ENCODE measurements at regions not wholly inside any gene's neighbourhood (a gene's known extent, or its start where the extent isn't known, plus 50 kb on each side); places are given as distances from the start of the nearest gene placed in this dataset.

- no peak for DNase-seq (ENCODE audit: extremely low spot score in 2 of 2)
- peaks cover 14% of the 10 kb centered on the region for H3K4me1 ChIP-seq
- no peak overlapping the region for H3K4me3 ChIP-seq
- no peaks in the 10 kb centered on the region for H3K27me3 ChIP-seq
- no peaks in the 10 kb centered on the region for H3K36me3 ChIP-seq
- TF ChIP-seq POLR2AphosphoS5 (IDR thresholded peaks at IDR 0.05; ENCODE audit: insufficient read depth in 1 of 2, low read depth in 1 of 2) = no peak
- TF ChIP-seq POLR2A (IDR thresholded peaks at IDR 0.05) = no peak
- TF ChIP-seq, protein P1, sequence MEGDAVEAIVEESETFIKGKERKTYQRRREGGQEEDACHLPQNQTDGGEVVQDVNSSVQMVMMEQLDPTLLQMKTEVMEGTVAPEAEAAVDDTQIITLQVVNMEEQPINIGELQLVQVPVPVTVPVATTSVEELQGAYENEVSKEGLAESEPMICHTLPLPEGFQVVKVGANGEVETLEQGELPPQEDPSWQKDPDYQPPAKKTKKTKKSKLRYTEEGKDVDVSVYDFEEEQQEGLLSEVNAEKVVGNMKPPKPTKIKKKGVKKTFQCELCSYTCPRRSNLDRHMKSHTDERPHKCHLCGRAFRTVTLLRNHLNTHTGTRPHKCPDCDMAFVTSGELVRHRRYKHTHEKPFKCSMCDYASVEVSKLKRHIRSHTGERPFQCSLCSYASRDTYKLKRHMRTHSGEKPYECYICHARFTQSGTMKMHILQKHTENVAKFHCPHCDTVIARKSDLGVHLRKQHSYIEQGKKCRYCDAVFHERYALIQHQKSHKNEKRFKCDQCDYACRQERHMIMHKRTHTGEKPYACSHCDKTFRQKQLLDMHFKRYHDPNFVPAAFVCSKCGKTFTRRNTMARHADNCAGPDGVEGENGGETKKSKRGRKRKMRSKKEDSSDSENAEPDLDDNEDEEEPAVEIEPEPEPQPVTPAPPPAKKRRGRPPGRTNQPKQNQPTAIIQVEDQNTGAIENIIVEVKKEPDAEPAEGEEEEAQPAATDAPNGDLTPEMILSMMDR (IDR thresholded peaks at IDR 0.05) = no peak
- intact Hi-C loops (cut with DNase I) = no loop called here
- H3K27ac ChIP-seq = no peak overlapping the region
- no peaks in the 10 kb centered on the region for H3K9me3 ChIP-seq
Observed at GRCh38 chr10:129322933-129323820, 143.9 kb upstream of the MGMT start.

DNA sequence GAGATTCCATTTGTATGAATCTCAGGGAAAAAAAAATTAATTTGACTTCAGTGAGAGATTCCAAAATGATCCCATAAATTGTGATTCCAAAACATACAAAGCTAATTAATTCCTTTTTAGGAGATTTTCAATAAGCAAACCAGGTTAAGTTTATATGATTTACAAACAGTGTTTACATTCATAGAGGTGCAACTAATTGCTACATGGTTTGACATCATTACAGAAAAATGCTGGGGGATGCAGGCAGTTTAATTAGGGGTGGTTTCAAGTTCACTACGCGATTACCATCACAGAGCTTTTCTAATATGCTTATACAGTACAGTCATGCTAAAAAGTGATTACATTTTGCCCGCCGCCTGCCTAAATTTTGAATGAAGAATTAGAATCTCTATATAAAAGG lies 143.2 kb upstream of the MGMT start:
- H3K36me3 ChIP-seq = no peaks in the 10 kb centered on the region
- no peaks in the 10 kb centered on the region for H3K27me3 ChIP-seq
- intact Hi-C loops (cut with DNase I) = no loop called here
- peaks cover 14% of the 10 kb centered on the region for H3K4me1 ChIP-seq
- no peak for DNase-seq (ENCODE audit: extremely low spot score in 2 of 2)
- no peak overlapping the region for H3K27ac ChIP-seq
- H3K9me3 ChIP-seq = no peaks in the 10 kb centered on the region
- TF ChIP-seq, protein P1 (IDR thresholded peaks at IDR 0.05) = no peak
- H3K4me3 ChIP-seq = no peak overlapping the region

DNA sequence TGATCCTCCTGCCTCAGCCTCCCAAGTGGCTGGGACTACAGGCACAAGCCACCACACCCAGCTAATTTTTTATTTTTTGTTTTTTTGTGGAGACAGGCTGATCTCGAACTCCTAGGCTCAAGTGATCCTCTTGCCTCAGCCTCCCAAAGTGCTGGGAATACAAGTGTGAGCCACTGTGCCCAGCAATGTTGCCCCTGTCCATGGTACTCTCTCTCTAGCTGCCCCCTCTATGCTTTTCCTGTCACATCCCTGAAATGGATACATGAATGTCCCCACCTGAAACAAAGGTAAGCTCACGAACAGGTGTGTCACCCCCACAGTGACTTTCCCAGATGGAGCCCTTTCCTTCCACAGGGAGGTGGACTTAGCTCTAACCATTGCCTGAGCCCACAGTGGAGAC lies 141.1 kb upstream of the MGMT start:
- Histone ChIP-seq H3K9me3 (no peaks in the 10 kb centered on the region), H3K27ac (no peak overlapping the region), H3K36me3 (no peaks in the 10 kb centered on the region), H3K27me3 (no peaks in the 10 kb centered on the region), H3K4me1 (peaks cover 14% of the 10 kb centered on the region), H3K4me3 (no peak overlapping the region)
- DNase-seq (ENCODE audit: extremely low spot score in 2 of 2) = no peak
- TF ChIP-seq, protein P1 (IDR thresholded peaks at IDR 0.05) = no peak
- TF ChIP-seq POLR2A (IDR thresholded peaks at IDR 0.05) (no peak), POLR2AphosphoS5 (IDR thresholded peaks at IDR 0.05; ENCODE audit: insufficient read depth in 1 of 2, low read depth in 1 of 2) (no peak)
- intact Hi-C loops (cut with DNase I) = no loop called here

- intact Hi-C loops (cut with DNase I) = no loop called here
- no peak overlapping the region for H3K4me3 ChIP-seq
- no peaks in the 10 kb centered on the region for H3K36me3 ChIP-seq
- no peaks in the 10 kb centered on the region for H3K9me3 ChIP-seq
- H3K27ac ChIP-seq = no peak overlapping the region
- TF ChIP-seq, protein P1 (IDR thresholded peaks at IDR 0.05) = no peak
- TF ChIP-seq POLR2A (IDR thresholded peaks at IDR 0.05) (no peak), POLR2AphosphoS5 (IDR thresholded peaks at IDR 0.05; ENCODE audit: insufficient read depth in 1 of 2, low read depth in 1 of 2) (no peak)
- H3K27me3 ChIP-seq = no peaks in the 10 kb centered on the region
- peaks cover 7% of the 10 kb centered on the region for H3K4me1 ChIP-seq
- no peak for DNase-seq (ENCODE audit: extremely low spot score in 2 of 2)
Observed at GRCh38 chr10:129328546-129328945, 138.5 kb upstream of the MGMT start.

DNA sequence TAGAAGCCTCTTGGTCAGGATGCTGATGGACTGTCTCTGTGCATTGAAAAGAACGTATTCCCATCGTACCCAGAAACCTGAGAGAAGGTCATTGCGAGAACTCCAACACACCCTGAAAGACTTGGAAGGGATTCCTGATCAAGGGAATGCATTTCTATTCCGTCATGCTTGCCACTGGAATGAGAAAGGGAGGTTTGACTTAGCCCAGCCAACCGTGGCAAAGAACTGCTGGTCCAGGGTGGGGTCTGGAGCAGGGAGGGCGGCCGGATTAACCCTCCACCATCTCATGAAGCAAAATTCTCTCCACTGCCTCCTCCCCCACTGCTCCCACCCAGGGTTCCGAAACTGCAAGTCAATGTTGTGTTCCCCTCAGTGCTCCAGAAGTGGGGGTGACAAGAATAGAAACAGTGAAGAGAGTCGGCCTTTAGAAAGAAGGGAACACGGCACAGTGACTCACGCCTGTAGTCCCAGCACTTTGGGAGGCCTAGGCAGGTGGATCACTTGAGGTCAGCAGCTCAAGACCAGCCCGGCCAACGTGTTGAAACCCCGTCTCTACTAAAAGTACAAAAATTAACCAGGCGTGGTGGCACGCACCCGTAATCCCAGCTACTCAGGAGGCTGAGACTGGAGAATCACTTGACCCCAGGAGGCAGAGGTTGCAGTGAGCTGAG lies 137.5 kb upstream of the MGMT start:
- Histone ChIP-seq H3K27ac (no peak overlapping the region), H3K36me3 (no peaks in the 10 kb centered on the region), H3K27me3 (no peaks in the 10 kb centered on the region), H3K4me3 (no peak overlapping the region), H3K4me1 (no peaks in the 10 kb centered on the region), H3K9me3 (no peaks in the 10 kb centered on the region)
- DNase-seq (ENCODE audit: extremely low spot score in 2 of 2) = no peak
- intact Hi-C loops (cut with DNase I) = no loop called here
- TF ChIP-seq POLR2A (IDR thresholded peaks at IDR 0.05) (no peak), POLR2AphosphoS5 (IDR thresholded peaks at IDR 0.05; ENCODE audit: insufficient read depth in 1 of 2, low read depth in 1 of 2) (no peak)
- TF ChIP-seq, protein P1 (IDR thresholded peaks at IDR 0.05) = no peak
